Brain microvascular endothelial cell (primary cell): ENCODE measurements at regions not wholly inside any gene's neighbourhood (a gene's known extent, or its start where the extent isn't known, plus 50 kb on each side); places are given as distances from the start of the nearest gene placed in this dataset.
"Not testable (repeated sequence)": the region's sequence is repeated elsewhere in the genome, so short reads cannot be mapped to it uniquely, and the experiment has no call there.

ENCODE experiments used
- DNase-seq: peaks from one replicate; pipeline ENCODE4 v3.0.0-alpha.2; 2020
- H3K27ac ChIP-seq: fragments of 250-450 bp; sonication (Bioruptor Pico); 2 replicates; pipeline ENCODE4 v1.5.1; 2020; ENCODE audit warnings: mild to moderate bottlenecking, moderate library complexity
- H3K27me3 ChIP-seq: fragments of 250-450 bp; sonication (Bioruptor Pico); replicated peaks from 2 replicates; pipeline ENCODE4 v1.5.1; 2020; ENCODE audit warnings: mild to moderate bottlenecking
- H3K36me3 ChIP-seq: fragments of 250-450 bp; sonication (Bioruptor Pico); replicated peaks from 2 replicates; pipeline ENCODE4 v1.5.1; 2020; ENCODE audit warnings: mild to moderate bottlenecking
- H3K4me3 ChIP-seq: 2 replicates; pipeline ENCODE4 v1.5.1; 2011; ENCODE audit warnings: low read depth, mild to moderate bottlenecking, control low read depth, low read length, moderate library complexity
- CTCF ChIP-seq: IDR thresholded peaks from 2 replicates; pipeline ENCODE4 v1.5.1; 2011; ENCODE audit warnings: low read depth, mild to moderate bottlenecking, moderate library complexity, low read length, control low read depth, inconsistent platforms; ENCODE audit errors: missing control alignments
- in situ Hi-C: cut with HindIII; loops from 2 replicates; pipeline ENCODE4 v1.10.0; 2017; ENCODE audit warnings: low sequenced_read_pairs, low pct_ligation_motif_present

DNA sequence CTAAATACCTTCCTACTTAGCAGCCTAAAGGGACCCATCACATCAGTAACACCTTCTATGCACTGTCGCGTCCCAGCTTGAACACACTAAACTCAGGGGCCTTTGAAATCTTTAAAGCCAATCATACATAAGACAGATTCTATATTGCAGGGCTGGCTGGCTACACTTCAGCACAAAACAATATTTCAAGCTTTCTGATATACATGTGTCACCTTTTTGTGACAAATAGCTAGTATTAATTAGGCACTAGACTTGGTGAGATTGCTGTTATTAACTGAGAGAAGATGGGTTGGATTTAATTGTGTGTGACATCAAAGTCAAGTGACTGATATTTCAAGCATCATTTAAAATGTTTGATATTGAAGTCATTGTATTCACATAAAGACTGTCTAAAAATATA is 148.4 kb downstream of the ZIC4 start:
- in situ Hi-C loops, result no loop called here
- Histone ChIP-seq H3K4me3 (no peak overlapping the region), H3K27ac (no peak overlapping the region), H3K27me3 (no peaks in the 10 kb centered on the region), H3K36me3 (no peaks in the 10 kb centered on the region)
- TF ChIP-seq CTCF, result no peak
- no peak for DNase-seq

- no peak overlapping the region for H3K4me3 ChIP-seq
- no peaks in the 10 kb centered on the region for H3K36me3 ChIP-seq
- no peak for TF ChIP-seq CTCF
- no peak for DNase-seq
- H3K27me3 ChIP-seq, result no peaks in the 10 kb centered on the region
- in situ Hi-C loops, result no loop called here
- no peak overlapping the region for H3K27ac ChIP-seq
Observed at GRCh38 chr3:147256739-147257138, 149.6 kb downstream of the ZIC4 start.

GRCh38 chr3:147246906-147247305 is 159.4 kb downstream of the ZIC4 start:
- in situ Hi-C loops, result no loop called here
- Histone ChIP-seq H3K27ac (no peak overlapping the region), H3K4me3 (no peak overlapping the region), H3K27me3 (no peaks in the 10 kb centered on the region), H3K36me3 (no peaks in the 10 kb centered on the region)
- no peak for DNase-seq
- no peak for TF ChIP-seq CTCF

DNA sequence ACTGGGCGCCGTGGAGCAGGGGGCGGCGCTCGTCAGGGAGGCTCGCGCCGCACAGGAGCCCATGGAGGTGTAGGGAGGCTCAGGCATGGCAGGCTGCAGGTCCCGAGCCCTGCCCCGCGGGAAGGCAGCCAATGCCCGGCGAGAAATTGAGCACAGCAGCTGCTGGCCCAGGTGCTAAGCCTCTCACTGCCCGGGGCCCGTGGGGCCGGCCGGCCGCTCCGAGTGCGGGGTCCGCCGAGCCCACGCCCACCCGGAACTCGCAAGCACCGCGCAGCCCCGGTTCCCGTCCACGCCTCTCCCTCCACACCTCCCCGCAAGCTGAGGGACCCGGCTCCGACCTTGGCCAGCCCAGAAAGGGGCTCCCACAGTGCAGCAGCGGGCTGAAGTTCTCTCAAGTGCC is 160.7 kb downstream of the ZIC4 start:
- in situ Hi-C loops, result not testable (repeated sequence)

DNA sequence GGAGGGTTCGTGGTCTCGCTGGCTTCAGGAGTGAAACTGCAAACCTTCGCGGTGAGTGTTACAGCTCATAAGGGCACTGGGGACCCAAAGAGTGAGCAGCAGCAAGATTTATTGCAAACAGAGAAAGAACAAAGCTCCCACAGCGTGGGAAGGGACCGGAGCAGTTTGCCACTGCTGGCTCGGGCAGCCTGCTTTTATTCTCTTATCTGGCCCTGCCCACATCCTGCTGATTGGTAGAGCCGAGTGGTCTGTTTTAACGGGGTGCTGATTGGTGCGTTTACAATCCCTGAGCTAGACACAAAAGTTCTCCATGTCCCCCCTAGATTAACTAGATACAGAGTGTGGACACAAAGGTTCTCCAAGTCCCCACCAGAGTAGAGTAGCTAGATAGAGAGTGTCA is 161.3 kb downstream of the ZIC4 start:
- H3K27ac ChIP-seq, H3K27me3 ChIP-seq, in situ Hi-C loops, H3K4me3 ChIP-seq, DNase-seq, H3K36me3 ChIP-seq: not testable (repeated sequence)

More for the DNA sequence above, 160.7 kb downstream of the ZIC4 start:
- not testable (repeated sequence) for DNase-seq, H3K36me3 ChIP-seq, H3K4me3 ChIP-seq, H3K27ac ChIP-seq, H3K27me3 ChIP-seq

- H3K27me3 ChIP-seq, result no peaks in the 10 kb centered on the region
- no peak overlapping the region for H3K4me3 ChIP-seq
- no peak overlapping the region for H3K27ac ChIP-seq
- in situ Hi-C loops, result no loop called here
- H3K36me3 ChIP-seq, result no peaks in the 10 kb centered on the region
- no peak for DNase-seq
- no peak for TF ChIP-seq CTCF
Observed at GRCh38 chr3:147244397-147244796, 161.9 kb downstream of the ZIC4 start.

GRCh38 chr3:147240581-147240980 is 165.8 kb downstream of the ZIC4 start:
- Histone ChIP-seq H3K27me3 (no peaks in the 10 kb centered on the region), H3K36me3 (no peaks in the 10 kb centered on the region), H3K4me3 (no peak overlapping the region), H3K27ac (no peak overlapping the region)
- no peak for DNase-seq
- in situ Hi-C loops, result no loop called here
- TF ChIP-seq CTCF, result no peak
